HL-60 (cell line): ENCODE measurements at regions not wholly inside any gene's neighbourhood (a gene's known extent, or its start where the extent isn't known, plus 50 kb on each side); places are given as distances from the start of the nearest gene placed in this dataset.

Experiments
- DNase-seq, 2 experiments: peaks; one replicate each; pipeline ENCODE4 v3.0.0-alpha.2; 2010 to 2020; ENCODE audit warnings: low read depth in 1 of 2, low spot score in 1 of 2
- H3K27ac ChIP-seq: fragments of 250-450 bp; sonication (Bioruptor Pico); replicated peaks from 2 replicates; pipeline ENCODE4 v1.5.1; 2020; ENCODE audit warnings: mild to moderate bottlenecking, moderate library complexity
- H3K27me3 ChIP-seq: fragments of 250-450 bp; sonication (Bioruptor Pico); 2 replicates; pipeline ENCODE4 v1.5.1; 2021; ENCODE audit warnings: mild to moderate bottlenecking, moderate library complexity; ENCODE audit not compliant: insufficient read depth, poor library complexity, severe bottlenecking
- H3K4me3 ChIP-seq: replicated peaks from 2 replicates; pipeline ENCODE4 v1.5.1; 2011; ENCODE audit warnings: mild to moderate bottlenecking, control low read depth, low read length; ENCODE audit not compliant: insufficient read depth
- CTCF ChIP-seq: IDR thresholded peaks from one replicate; pipeline ENCODE4 v1.5.1; 2011; ENCODE audit warnings: low read length, control low read depth, inconsistent platforms; ENCODE audit not compliant: insufficient read depth
- GABPA ChIP-seq: IDR thresholded peaks from 2 replicates; pipeline ENCODE4 v1.6.1; 2012; ENCODE audit warnings: low read depth
- POLR2AphosphoS5 ChIP-seq: IDR thresholded peaks from 2 replicates; pipeline ENCODE4 v1.6.1; 2012; ENCODE audit warnings: low read depth
- REST ChIP-seq: IDR thresholded peaks from 2 replicates; pipeline ENCODE4 v1.6.1; 2012; ENCODE audit warnings: low read depth; ENCODE audit not compliant: insufficient replicate concordance
- SPI1 ChIP-seq: IDR thresholded peaks from 2 replicates; pipeline ENCODE4 v1.6.1; 2012; ENCODE audit warnings: low read depth, mild to moderate bottlenecking, borderline replicate concordance

DNA sequence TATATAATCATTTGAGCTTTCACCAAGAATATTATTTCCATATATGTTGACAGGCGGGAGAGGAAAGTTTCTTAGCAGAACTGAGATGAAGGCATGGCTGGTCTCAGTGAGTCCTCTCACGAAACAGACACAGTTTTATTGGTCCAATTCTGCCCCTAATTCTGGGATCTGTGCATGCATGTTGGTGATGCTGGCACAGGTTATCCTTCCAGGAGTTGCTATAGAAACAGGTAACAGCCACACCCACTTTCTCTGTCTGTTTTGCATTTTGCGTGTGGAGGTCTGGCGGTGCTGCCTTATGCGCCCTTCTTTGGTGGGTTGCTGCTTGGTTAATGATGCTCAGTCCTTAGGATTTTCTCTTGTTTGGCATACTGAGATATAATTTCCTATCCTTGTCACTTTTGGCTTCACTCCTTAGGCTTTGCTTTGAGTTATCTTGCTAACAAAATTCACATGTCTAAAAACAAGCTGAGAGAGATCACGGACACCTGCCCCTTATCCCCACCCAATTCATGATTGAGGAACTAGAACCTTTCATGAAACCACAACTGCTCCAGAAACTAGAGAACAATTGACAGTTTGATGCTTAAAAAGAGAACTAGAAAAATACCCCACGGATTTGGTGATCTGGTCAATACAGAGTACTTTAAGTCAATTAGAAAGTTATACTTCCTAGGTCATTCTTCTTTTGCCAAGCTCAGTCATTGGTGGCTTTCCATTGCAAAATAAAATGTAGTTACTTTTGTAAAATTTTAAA, 189.3 kb downstream of the FAT3 start:
- H3K27me3 ChIP-seq, result no peaks in the 10 kb centered on the region
- H3K27ac ChIP-seq, result no peak overlapping the region
- no peak for TF ChIP-seq SPI1
- no peak for TF ChIP-seq REST
- TF ChIP-seq GABPA, result no peak
- TF ChIP-seq POLR2AphosphoS5, result no peak
- no peak for TF ChIP-seq CTCF
- no peak for DNase-seq
- no peak overlapping the region for H3K4me3 ChIP-seq

- H3K27me3 ChIP-seq, result no peaks in the 10 kb centered on the region
- H3K27ac ChIP-seq, result no peak overlapping the region
- TF ChIP-seq SPI1 (no peak), POLR2AphosphoS5 (no peak), CTCF (no peak), REST (no peak), GABPA (no peak)
- no peak for DNase-seq
- H3K4me3 ChIP-seq, result no peak overlapping the region
Observed at GRCh38 chr11:92416971-92417725, 192.5 kb downstream of the FAT3 start.

DNA sequence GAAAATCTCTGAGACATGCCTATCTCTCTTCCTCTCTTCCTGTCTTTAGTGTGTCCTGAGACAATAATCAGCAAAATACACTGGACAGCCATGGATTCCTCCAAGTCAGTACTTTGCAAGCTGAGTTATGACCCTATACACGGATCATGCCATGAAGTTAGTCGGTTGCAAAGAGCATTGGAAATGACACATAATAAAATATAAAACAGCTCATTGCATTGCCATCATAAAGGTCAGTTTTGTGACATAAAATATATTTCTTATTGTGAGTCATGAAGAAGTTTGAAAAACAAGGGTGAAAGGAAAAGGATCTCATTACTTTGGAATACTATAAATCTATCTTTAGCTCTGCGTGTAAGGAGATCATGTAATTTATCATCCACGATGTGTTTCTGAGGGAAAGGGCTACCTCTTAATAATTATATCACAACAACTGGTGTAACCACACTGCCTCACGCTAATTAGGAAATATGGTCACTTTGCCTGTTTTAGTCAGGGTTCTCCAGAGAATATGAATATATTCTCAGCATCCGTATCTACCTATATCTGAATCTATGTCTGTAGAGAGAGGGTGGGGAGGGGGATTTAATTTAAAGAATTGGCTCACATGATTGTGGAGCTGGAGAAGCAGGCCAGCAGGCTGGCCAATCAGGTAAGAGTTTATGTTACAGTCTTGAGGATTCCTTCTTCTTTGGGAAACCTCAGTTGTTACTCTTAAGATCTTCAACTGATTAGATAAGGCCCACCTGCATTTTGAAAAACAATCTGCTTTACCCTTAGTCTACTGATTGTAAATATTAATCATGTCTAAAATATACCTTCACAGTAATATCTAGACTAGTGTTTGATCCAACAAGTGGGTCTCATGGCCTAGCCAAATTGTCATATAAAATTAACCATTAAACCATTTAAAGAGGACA, 198.8 kb downstream of the FAT3 start:
- TF ChIP-seq SPI1 (no peak), GABPA (no peak), POLR2AphosphoS5 (no peak), CTCF (no peak), REST (no peak)
- no peaks in the 10 kb centered on the region for H3K27me3 ChIP-seq
- DNase-seq, result no peak
- no peak overlapping the region for H3K27ac ChIP-seq
- H3K4me3 ChIP-seq, result no peak overlapping the region
